GM12875 (cell line): ENCODE measurements at regions not wholly inside any gene's neighbourhood (a gene's known extent, or its start where the extent isn't known, plus 50 kb on each side); places are given as distances from the start of the nearest gene placed in this dataset.

ENCODE experiments used
- H3K4me3 ChIP-seq: one replicate; pipeline ENCODE4 v1.5.1; 2011; ENCODE audit warnings: low read depth, low read length, control low read depth
- CTCF ChIP-seq: IDR thresholded peaks from 2 replicates; pipeline ENCODE4 v1.5.1; 2011; ENCODE audit warnings: low read depth, mild to moderate bottlenecking, control low read depth, inconsistent platforms, low read length, moderate library complexity, borderline replicate concordance; ENCODE audit not compliant: insufficient read depth

- no peak overlapping the region for H3K4me3 ChIP-seq
- TF ChIP-seq CTCF = no peak
Measured at GRCh38 chr16:79965718-79966117, 365.2 kb upstream of the MAF start.

GRCh38 chr16:79964104-79964503, 363.6 kb upstream of the MAF start:
- H3K4me3 ChIP-seq = no peak overlapping the region
- TF ChIP-seq CTCF = no peak

GRCh38 chr16:79962962-79963361, 362.4 kb upstream of the MAF start:
- H3K4me3 ChIP-seq = no peak overlapping the region
- TF ChIP-seq CTCF = no peak

GRCh38 chr16:79959226-79959625, 358.7 kb upstream of the MAF start:
- no peak overlapping the region for H3K4me3 ChIP-seq
- no peak for TF ChIP-seq CTCF

GRCh38 chr16:79954921-79955705, 354.6 kb upstream of the MAF start:
- H3K4me3 ChIP-seq = no peak overlapping the region
- no peak for TF ChIP-seq CTCF

- H3K4me3 ChIP-seq = no peak overlapping the region
- TF ChIP-seq CTCF = no peak
Measured at GRCh38 chr16:79950932-79951719, 350.6 kb upstream of the MAF start.
